ENCODE measurements at regions not wholly inside any gene's neighbourhood (a gene's known extent, or its start where the extent isn't known, plus 50 kb on each side); places are given as distances from the start of the nearest gene placed in this dataset.
"Not testable (repeated sequence)": the region's sequence is repeated elsewhere in the genome, so short reads cannot be mapped to it uniquely, and the experiment has no call there.

DNA sequence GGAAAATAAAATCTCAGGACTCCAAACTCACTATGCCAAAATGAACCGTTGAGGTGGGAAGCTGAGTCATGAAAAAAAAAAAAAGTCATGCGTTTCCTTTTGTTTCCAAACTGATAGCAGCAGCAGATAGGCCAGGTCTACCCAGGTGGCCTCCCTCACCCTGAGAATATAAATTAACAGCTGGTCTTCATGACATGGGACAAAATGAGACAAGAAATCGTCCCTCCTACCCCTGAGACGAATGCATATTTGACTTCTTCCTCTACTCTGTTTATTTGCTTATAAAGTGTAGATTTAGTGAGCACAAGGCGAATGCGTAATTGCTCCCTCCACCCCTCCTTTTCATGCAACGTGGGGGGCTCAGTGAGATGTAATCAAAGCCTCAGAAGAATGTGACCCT lies 204.3 kb downstream of the TMEM121 start:
- not testable (repeated sequence) for TF ChIP-seq EP300 (IDR thresholded peaks at IDR 0.05; ENCODE audit: low read depth)
- TF ChIP-seq, protein P1, sequence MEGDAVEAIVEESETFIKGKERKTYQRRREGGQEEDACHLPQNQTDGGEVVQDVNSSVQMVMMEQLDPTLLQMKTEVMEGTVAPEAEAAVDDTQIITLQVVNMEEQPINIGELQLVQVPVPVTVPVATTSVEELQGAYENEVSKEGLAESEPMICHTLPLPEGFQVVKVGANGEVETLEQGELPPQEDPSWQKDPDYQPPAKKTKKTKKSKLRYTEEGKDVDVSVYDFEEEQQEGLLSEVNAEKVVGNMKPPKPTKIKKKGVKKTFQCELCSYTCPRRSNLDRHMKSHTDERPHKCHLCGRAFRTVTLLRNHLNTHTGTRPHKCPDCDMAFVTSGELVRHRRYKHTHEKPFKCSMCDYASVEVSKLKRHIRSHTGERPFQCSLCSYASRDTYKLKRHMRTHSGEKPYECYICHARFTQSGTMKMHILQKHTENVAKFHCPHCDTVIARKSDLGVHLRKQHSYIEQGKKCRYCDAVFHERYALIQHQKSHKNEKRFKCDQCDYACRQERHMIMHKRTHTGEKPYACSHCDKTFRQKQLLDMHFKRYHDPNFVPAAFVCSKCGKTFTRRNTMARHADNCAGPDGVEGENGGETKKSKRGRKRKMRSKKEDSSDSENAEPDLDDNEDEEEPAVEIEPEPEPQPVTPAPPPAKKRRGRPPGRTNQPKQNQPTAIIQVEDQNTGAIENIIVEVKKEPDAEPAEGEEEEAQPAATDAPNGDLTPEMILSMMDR (IDR thresholded peaks at IDR 0.05) = not testable (repeated sequence)
